ENCODE measurements at regions not wholly inside any gene's neighbourhood (a gene's known extent, or its start where the extent isn't known, plus 50 kb on each side); places are given as distances from the start of the nearest gene placed in this dataset.
A peak's percentile ranks its signal among the peaks of the same experiment; 100 is the strongest.

- DNase-seq (ENCODE audit: low spot score): no peak
These were observed 354.2 kb downstream of the CXCL12 start for GRCh38 chr10:44030738-44031137.

DNA sequence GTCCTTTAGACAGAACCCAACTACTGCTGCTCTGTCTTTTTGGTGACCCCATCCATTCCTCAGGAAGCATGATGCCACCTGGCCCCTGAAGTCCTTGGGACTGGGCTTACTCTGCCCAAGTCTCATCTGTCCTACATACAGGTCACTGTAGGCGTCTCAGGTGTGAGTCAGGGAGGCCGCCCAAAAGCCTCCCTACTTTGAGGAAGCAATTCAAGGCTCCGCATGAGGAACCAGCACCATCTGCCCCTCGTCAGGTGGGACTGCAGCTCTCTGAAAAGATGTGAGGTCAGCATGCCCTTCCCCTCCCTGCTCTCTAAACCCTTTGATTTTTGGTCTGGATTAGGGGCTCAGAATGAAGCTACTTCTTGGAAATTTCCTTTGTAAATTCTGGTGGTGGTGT is 354.8 kb downstream of the CXCL12 start:
- peak; percentile 30 for DNase-seq (ENCODE audit: low spot score)

DNA sequence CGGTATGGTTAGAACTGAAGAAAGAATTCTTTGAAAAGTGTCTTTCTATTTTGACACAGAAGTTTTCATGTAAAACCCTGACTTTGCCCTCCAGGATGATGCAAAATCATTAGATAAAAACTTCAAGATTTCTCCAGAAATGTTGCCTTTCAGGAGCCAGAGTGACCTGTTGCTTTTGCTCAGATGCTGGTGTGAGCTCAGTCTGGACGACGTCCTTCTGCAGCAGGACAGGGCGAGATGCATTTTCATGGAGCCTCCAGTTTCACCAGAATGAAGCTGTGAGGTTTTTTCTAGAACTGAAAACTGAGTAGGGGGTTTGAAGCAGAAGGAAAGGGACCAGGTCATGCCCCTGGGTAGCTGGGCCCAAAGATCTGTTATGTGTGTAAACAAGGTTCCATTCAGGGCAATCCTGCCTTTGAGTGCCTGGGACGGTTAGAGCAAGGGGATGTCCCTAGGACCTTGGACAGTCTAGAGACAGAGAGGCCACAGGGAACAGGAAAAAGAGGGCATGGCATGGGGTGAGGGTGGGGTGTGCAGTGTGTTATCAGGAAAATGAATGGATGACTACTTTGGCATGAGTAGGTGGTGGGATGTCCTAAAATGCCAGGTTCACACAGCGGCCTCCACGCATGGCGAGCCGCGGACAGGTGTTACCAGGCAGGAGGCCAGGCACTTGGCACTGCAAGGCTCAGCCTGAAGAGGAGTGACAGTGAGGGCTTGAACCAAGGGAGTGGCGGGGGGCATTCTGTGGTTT is 356.3 kb downstream of the CXCL12 start:
- no peak for DNase-seq (ENCODE audit: low spot score)

GRCh38 chr10:44024356-44025116 is 360.4 kb downstream of the CXCL12 start:
- no peak for DNase-seq (ENCODE audit: low spot score)

DNA sequence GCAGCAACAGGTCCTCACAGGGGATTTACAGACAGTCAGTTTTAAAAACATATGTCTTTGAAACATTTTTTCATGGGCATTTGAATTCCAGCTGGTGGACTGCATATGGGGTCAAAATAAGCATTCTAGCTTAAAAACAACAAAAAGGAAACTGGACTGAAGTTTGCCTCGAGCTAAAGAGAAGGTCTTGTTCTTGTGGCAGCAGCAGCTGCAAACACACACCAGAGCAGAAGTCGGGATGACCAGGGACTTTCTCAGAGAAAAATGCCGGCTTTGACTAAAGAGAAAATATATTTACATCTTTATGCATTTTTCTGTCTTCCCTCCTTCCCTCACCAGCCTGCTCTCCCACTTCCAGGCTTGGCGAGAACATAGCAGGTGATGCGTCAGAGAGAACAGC is 361.4 kb downstream of the CXCL12 start:
- no peak for DNase-seq (ENCODE audit: low spot score)

DNA sequence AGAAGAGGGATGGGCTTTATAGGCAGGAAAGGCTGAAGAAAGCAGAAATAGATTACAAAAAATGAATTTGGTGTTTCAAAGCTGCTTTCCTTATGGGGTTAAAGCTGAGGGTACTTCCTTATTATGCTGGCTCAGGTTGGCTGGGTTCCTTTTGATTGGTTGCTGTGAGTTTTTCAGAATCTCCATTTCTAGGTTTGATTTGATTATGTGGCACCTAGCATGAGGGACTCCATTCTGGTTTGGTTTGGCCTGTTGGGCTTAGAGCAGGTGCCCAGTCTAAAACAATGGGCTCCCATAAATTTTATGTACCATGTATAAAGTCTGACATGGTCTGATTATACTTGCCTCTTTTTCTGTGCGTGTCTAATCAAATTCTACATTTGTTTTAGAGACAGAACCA is 362.7 kb downstream of the CXCL12 start:
- DNase-seq (ENCODE audit: low spot score): no peak

DNA sequence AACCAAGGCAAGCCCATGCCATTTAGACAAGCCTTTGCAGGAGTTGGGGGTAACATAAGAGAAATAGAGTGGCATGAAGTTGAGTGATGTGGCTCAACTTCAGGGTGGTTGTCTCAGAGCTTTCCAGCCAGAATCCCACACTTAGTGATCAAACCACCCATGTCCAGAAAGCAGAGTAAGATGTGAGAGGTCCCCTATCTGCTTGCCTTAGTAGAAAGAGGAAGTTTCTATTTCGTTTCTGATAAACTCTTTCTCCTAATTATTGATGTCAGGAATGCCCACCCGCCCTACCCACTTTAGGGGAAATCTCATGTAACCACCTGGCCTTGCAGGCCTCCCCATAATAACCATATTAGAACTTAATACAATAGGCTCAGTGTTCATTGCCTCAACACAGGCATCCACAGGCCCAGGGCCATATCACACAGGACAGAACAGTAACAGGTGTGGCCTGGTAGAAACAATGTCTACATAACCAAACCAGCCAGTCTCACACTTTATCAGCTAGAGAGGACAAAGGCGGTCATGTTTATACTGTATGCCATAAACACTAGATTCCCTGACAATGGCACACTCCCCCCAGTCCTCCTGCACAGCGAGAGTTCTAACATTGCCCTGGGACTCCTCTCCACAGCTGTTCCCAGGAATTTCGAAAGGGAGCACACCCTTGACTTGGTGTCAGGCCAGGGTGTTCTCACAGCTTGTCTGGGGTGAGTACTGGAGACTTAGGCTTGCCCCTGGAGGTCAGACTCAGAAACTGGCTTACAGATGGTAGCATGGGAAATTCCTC is 364.4 kb downstream of the CXCL12 start:
- no peak for DNase-seq (ENCODE audit: low spot score)

GRCh38 chr10:44017483-44018145 is 367.3 kb downstream of the CXCL12 start:
- DNase-seq (ENCODE audit: low spot score): no peak

DNA sequence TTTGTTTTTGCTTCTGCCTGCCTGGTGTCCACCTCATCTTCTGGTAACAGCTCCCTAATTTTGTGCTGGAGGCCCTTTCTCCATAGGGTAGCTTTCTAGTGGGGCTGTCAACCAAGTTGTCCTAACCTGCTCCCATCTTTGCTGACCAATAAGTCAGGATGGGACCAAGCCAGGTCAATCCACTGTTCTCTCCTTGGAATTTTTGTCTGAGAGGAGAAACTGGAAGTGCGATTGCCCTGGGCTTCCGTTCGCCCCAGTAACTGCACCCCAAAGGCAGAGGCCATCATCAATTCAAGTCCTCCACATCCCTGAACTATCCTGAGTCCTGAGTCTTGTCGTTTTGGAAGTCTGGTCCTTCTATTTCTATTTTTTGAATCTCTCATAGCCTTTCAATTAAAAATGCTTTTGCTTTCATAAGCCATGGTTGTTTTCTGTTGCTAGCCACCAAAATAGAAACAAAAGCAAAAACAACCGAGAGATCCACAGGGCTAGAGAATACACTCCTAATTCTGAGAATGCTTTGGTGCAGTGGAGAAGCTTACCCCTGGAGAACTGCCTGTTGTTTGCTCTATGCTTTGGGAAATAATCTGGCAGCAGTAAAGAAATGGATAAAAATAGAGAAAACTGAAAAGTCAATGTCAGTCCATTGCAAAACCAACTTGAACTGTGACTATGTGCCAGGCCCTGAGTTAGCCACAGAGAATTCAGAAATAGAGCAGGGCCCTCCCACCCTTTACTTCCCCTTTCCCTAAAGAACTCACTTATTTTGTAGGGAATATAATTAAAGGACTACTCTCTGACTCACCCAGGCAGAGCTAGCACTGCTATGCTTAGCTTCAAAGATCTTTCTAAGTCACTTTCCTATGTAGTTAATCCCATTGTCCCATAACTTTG is 368.1 kb downstream of the CXCL12 start:
- no peak for DNase-seq (ENCODE audit: low spot score)

GRCh38 chr10:44015702-44016500 is 367.2 kb upstream of the ZNF32 start:
- DNase-seq (ENCODE audit: low spot score): no peak

DNA sequence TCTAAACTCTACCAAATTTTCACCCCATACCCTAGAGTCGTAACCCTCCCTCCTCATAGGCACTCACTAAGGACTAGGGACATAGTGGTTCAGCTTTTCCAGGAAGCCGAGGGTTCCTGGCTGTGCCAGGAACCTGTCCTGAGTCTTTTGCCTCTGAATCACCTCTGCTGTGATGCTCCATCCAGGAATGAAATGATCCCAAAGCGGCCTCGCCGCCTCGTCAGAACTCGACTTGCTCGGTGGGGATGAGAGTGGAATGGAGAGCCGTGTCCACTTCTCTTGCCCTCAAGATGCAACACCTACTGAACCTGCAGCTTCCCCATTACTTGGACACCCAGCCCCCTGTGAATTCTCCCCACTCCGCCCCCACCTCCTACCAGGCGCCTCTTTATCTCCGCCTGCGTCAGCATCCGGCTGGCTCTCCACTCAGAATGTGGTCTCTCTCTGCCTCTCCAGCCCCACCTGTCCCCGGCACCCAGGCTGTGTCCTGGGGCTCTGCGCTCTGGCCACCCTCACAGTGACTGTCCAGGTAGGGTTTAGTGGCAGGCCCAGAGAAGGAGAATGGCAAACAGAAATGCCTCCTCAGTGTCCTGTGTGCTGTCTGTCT is 366.1 kb upstream of the ZNF32 start:
- no peak for DNase-seq (ENCODE audit: low spot score)

- DNase-seq (ENCODE audit: low spot score): no peak
These were observed 365.3 kb upstream of the ZNF32 start for GRCh38 chr10:44013981-44014380.

DNA sequence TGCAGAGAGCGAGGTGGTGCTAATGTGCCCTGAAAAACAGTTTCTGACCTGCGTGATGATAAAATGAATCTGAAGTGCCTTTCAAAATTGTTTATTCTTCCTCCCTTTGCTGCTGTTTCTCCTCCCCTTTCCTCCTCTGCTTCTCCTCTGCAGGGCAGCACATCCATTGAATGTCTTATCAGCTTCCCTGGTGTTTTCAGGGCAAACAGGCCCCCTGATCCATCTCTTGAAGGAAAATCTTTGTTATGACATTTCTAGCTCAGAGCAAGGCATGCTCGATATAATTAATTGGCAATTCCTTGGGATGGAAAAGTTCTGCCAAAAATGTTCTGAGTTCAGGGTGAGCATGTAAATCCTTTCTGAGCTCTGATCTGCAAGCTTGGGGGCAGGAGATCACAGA is 364.2 kb upstream of the ZNF32 start:
- DNase-seq (ENCODE audit: low spot score): no peak

DNA sequence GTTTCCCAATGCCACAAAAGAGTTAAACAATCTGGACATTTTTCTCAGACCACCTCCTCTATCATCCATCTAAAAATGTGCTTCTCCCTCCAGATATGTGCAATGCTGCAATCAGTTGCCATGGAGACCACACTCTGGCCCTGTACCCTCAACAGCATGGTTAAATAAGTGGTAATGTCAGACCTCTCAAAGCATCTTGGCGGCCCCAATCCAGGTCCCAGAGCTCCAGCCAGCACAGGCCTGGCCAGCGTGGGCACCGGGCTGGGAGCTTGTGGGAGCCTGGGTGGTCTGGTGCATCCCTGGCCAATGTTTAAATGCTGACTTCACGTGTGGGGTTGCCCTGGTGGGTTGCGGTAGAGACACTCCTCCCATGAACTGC is 362.9 kb upstream of the ZNF32 start:
- DNase-seq (ENCODE audit: low spot score): no peak

DNA sequence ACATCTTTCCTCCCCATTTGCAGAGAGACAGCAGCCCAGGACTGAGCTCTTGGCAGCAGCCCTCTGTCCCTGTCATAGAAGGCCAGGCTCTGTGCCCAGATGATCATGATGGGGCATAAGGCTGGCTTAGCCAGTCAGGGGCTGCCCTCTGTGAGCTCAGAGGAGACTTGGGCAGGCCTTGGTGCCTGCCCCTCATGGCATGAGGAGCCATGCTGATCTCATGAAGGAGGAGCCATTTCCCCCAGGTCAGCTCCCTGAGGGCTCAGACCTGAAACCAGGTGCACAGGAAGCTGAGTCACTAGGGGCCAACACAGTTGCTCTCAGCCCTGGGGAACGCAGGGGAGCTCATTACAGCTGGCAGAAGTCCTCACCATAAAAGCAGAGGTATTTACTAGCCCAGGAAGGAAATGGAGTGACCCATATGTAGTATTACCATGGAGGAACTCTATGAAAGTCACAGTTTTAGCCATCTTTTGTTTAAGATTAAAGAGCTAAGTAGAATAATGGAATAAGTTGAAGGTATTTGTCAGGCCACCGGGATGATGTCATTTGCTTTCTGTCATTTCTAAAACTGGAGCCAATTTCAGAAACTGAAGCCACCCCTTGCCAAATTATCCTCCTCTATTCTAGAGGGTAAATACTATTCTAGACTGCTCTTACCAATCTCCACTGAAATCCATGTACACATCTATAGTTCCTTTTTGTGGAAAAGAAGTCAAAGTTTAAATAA is 362.4 kb upstream of the ZNF32 start:
- DNase-seq (ENCODE audit: low spot score): peak; percentile 28

DNA sequence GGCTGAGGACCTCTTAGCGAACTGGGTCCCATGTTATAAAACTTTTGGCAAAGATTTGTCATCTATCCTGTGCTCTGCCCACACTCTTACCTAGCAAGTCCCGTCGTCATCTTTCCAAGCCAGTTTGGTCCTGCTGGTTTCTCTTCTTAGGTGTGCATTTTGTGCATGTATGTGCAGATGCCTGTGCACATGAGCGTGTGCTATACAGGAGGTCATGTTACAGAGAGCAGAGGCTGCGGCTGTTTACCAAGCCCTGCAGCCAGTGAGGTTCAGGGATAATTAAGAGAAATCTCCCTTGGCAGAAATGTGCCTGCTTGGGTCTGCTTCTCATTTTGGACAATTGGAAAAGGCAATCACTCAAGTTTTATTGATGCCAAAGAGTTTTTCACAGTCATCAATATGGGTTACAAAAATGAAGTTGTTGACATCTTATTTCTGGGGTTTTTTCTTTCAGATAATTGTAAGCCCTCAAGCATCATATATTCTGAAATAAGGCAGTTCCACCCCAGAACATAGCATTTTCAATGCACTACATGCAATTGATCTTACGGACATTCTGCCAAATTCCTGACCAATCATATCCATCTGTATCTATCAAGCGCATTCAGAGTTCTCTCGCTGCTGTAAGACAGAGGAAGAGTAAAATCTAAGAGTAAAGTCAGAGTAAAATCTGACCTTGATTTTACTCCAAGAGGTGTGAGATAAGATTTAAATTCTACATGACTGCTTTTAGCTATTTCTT is 361.4 kb upstream of the ZNF32 start:
- DNase-seq (ENCODE audit: low spot score): no peak

GRCh38 chr10:44008917-44009709 is 360.4 kb upstream of the ZNF32 start:
- DNase-seq (ENCODE audit: low spot score): no peak
